HG03095 (cell line): ENCODE measurements at regions not wholly inside any gene's neighbourhood (a gene's known extent, or its start where the extent isn't known, plus 50 kb on each side); places are given as distances from the start of the nearest gene placed in this dataset.

Experiments
- ATAC-seq: cut with Tn5 transposase; IDR thresholded peaks from one replicate; pipeline ENCODE4 v1.9.1; 2021; ENCODE audit warnings: moderate library complexity; ENCODE audit not compliant: unreplicated experiment

GRCh38 chr2:220930271-220931076, 641.6 kb downstream of the EPHA4 start:
- ATAC-seq, result no peak

- no peak for ATAC-seq
These were observed 640.6 kb downstream of the EPHA4 start for GRCh38 chr2:220931491-220931890.

DNA sequence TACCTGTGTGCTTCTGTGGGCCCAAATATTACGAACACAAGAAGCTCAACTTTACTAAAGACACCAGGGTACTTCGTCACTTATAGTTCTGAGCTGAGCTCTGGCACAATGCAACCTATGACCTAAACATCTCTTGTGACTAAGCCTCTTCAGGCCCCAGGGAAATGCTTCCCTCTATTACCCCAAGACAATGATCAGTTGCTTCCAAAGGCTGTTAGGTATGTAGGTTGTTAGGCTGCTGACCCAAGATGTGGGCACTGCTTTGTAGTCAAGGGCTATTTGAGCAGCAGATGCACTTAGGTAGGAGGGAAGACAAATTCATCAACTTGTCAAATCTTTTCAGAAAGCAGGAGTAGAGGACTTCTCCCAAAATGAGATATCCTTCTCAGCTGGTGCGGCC, 640.1 kb downstream of the EPHA4 start:
- ATAC-seq, result no peak

- ATAC-seq, result peak; percentile 60
These were observed 636.2 kb downstream of the EPHA4 start for GRCh38 chr2:220935789-220936321.

GRCh38 chr2:220936641-220937197, 635.4 kb downstream of the EPHA4 start:
- ATAC-seq, result no peak

DNA sequence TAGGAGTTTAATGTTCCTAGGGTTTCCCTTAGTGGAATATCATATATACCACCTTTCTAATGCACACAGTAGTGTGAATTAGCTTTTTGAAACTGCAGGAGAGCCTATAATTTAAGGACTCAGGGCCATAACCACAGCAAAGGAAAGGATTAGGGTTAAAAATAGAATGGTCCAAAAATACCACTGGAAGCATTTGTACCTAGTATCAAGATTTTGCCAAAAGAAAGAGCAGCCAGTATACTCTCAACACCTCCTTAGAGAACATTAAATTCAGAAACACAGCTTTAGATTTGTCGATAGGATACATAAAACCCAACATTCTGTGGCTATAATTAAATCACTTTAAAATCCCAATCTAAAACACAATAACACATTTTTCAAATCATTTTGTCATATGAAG, 634.9 kb downstream of the EPHA4 start:
- ATAC-seq, result no peak

DNA sequence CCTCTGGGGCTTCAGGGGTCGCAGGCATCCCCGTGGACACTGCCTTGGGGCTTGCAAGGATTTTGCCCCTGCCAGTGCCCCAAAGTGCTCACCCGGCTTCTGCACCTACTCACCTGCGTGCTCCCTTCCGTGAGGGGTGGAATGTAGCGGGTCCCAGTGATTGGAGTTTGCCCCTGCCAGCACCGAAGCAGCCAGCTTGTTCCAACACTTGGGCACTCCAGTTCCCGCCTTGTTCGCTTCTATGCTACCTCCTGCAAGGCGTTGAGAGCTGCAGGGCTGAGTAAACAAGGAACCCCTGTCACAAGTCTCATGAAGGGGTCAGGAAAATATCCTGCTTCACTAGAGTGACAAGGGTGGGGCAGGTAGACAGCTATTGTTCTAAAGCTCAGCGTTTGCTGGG, 631.5 kb downstream of the EPHA4 start:
- ATAC-seq, result no peak

DNA sequence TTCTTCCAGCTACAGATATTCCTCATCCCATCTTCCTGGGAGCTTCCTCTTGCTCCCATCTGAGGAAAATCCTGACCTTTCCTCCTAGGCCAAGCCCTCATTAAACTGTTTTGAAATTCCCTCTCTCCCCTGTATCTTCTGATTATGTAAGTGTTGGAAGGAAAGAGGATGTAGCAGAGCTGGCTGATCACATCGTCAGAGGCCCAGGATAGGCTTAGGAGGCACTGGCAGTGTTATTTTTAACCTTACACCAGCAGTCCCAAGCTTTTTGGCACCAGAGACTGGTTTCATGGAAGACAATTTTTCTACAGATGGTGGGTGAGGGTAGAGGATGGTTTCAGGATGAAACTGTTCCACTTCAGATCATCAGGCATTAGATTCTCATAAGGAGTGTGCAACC, 630.4 kb downstream of the EPHA4 start:
- no peak for ATAC-seq

- ATAC-seq, result no peak
These were observed 625.6 kb downstream of the EPHA4 start for GRCh38 chr2:220946552-220946951.

DNA sequence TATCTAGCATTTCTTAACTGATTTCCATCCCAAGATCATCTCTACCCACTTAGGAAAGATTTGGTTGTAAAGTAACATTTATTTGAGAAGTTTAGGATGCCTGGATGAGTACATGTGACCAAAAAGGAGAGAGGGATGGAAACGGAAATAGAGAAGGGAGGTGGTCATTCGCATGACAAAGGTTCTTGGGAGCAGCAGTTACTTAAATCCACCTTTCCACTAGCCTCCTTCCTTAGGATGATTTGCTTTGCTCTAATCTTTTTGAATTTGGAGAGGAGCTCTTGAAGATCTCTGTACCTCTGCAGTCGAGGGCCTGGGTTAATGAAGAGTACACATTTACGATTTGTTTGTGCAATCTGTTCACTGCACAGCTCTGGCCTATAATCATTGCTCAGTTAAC, 623.5 kb downstream of the EPHA4 start:
- ATAC-seq, result no peak

DNA sequence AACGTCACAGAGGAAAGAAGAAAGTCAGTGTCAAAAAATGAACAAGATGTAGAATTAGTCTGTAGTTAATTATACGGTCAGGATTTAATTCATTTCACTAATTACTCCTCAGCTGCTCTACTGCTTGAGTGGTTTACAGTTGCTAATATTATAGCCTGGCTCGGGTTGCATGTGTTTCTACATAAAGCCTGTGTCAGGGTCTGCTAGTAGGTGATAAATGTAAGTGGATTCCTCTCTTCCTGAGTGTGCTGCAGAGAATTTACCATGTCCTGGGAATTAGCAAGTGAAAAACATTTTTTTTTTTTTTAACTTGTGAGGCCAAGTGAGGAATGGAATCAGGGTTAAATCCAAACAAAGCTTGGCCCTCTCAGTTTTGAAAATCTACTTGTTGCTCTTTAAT, 622.6 kb downstream of the EPHA4 start:
- ATAC-seq, result no peak

GRCh38 chr2:220955776-220956175, 616.3 kb downstream of the EPHA4 start:
- ATAC-seq, result no peak

DNA sequence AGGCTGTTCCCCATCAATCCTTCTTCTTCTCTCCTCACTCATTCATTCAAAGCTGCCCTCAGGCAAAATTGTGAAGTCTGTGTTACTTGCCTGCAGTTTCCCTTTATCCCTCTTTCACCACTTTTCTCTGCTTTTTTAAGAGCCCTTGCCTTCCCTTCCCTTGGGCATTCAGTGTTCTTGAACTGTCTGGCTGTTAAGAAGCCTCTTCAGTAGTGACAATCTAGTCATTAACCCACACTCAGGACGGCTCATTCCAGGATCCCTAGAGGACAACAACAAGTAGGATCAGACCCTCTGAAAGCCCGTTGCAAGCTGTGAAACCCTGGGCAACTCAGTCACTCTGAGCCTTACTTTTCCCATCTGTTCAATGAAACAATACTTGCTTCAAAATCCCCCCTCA, 615.7 kb downstream of the EPHA4 start:
- ATAC-seq, result no peak

GRCh38 chr2:220959391-220959802, 612.7 kb downstream of the EPHA4 start:
- no peak for ATAC-seq

DNA sequence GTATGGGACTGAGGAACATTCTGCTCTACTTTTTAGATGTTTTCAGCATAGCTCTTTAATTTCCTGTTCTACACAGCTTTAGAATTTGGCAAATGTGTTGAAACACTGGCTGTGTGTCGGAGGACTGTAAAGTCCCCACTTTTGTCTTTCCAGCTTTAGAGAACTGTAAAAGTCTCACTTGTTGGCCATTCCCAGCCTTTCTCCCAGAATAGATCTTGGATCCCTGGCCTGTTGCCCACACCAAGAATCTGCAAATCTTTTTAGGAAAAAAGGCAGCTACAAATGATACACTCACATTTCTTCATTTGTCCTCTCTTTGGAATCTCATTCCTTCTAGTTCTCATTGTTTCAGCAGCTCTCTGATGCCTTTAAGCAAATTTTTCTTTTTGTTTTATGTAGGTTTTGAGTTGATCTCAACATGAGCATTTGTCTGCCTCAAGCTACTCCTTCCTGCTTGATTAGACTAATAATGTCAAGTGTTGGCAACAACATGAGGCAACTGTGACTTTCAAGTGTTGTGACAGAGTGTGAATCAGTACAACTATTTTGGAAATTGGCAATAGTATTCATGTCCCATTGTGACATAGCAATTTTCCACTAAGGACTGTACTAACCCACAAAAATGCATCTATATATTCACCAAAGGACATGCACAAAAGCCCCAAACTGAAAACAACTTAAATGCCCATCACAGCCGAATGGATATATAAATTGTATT, 610.8 kb downstream of the EPHA4 start:
- ATAC-seq, result no peak

- no peak for ATAC-seq
These were observed 609.5 kb downstream of the EPHA4 start for GRCh38 chr2:220962556-220962955.

DNA sequence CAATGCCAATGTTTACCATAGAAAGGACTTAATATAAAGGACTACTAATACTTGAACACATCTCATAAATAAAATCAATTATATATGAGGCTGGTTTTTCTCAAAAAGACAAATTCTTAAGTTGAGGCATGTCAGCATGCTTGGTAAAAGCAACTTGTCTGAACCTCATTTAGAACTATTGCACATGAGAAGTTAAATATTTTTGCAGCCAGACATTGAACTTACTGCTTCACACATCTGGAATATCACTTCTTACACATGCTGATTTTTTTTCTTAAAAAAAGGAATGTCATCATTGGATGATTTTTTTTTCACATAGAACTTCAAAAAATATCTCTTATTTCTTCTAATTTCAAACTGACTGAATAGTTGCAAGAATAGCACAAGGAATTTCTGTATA, 609.0 kb downstream of the EPHA4 start:
- ATAC-seq, result no peak

- no peak for ATAC-seq
These were observed 608.2 kb downstream of the EPHA4 start for GRCh38 chr2:220963930-220964329.

GRCh38 chr2:220966636-220967035, 605.5 kb downstream of the EPHA4 start:
- no peak for ATAC-seq

GRCh38 chr2:220969348-220969747, 602.8 kb downstream of the EPHA4 start:
- no peak for ATAC-seq

DNA sequence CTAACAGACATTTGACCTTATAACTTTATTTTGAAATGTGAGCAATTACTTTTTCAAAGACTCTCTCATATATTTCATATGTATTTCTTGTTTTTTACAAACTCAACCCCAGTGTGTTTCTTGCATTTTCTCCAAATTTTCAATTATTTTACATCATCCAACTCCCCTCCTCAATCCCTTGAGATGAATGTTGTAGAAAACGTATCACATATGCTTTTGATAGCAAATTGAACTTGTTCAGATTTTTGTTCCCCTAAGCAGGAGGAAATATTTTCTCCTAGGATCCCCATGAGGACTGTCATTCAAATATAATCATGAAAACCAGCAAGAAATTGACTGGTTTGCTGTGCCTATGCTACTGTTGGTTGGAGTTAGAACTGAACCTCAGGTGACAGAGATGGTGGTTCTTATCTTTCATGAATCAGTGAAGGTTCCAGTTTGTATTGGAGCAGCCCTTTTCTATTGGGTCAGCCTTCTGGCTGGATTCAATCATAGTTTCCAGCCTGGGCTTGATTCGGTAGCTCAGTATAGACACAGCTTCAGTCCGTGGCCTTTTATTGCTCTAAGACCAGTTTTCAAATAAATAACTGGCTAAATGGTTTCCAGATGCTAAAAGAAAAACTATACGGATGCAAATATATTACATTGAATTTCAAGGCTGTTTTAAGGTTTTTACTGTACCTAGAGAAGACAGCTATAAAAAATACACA, 591.0 kb downstream of the EPHA4 start:
- no peak for ATAC-seq
